IMR-90 (cell line): ENCODE measurements at regions not wholly inside any gene's neighbourhood (a gene's known extent, or its start where the extent isn't known, plus 50 kb on each side); places are given as distances from the start of the nearest gene placed in this dataset.

Experiments used
- ATAC-seq: fragments of 200-7000 bp; cut with Tn5 transposase; 2 replicates; pipeline ENCODE4 v1.9.1; 2020; ENCODE audit warnings: low read depth, mild to moderate bottlenecking, moderate library complexity
- BruUV-seq: library from RNA; stranded (reverse); fragments of 400-500 nt; replicated peaks from 2 replicates; lab custom pipeline; 2021; lab: Mats Ljungman, UMichigan
- CTCF ChIA-PET: fragments of 300-600 bp; formaldehyde crosslinking; extraction: SDS; loops from one replicate; lab custom pipeline; 2021; ENCODE audit warnings: antibody characterized with exemption; lab: Yijun Ruan, JAX
- POLR2A ChIA-PET: fragments of 300-600 bp; sonication (Branson Sonifier 250); formaldehyde crosslinking; loops from one replicate; lab custom pipeline; 2022; ENCODE audit warnings: antibody characterized with exemption; ENCODE audit not compliant: unreplicated experiment; lab: Charles Lee
- DNase-seq: peaks from one replicate; pipeline ENCODE4 v3.0.0; 2013
- H2AFZ ChIP-seq: replicated peaks from 2 replicates; pipeline ENCODE3; 2013; ENCODE audit warnings: low read length, mild to moderate bottlenecking; ENCODE audit not compliant: poor library complexity
- H2AK5ac ChIP-seq: 2 replicates; pipeline ENCODE4 v1.6.1; 2013; ENCODE audit warnings: low read depth, low read length, inconsistent platforms
- H2AK9ac ChIP-seq: replicated peaks from 2 replicates; pipeline ENCODE3; 2013; ENCODE audit warnings: mild to moderate bottlenecking, low read depth, low read length, moderate library complexity; ENCODE audit not compliant: poor library complexity
- H2BK120ac ChIP-seq: 2 replicates; pipeline ENCODE4 v1.6.1; 2013; ENCODE audit warnings: low read depth, low read length, inconsistent platforms
- H2BK15ac ChIP-seq: 3 replicates; pipeline ENCODE4 v1.6.1; 2013; ENCODE audit warnings: low read depth, low read length, inconsistent platforms
- H2BK20ac ChIP-seq: 2 replicates; pipeline ENCODE4 v1.6.1; 2013; ENCODE audit warnings: low read depth, mild to moderate bottlenecking, inconsistent platforms, low read length, moderate library complexity
- H2BK5ac ChIP-seq: 2 replicates; pipeline ENCODE4 v1.6.1; 2013; ENCODE audit warnings: mild to moderate bottlenecking, low read depth, low read length, inconsistent platforms; ENCODE audit not compliant: poor library complexity, severe bottlenecking
- H3K14ac ChIP-seq: replicated peaks from 2 replicates; pipeline ENCODE4 v1.6.1; 2013; ENCODE audit warnings: low read depth, low read length, inconsistent platforms
- H3K18ac ChIP-seq: 2 replicates; pipeline ENCODE4 v1.6.1; 2013; ENCODE audit warnings: low read depth, low read length, control low read depth
- H3K23ac ChIP-seq: 2 replicates; pipeline ENCODE4 v1.6.1; 2013; ENCODE audit warnings: low read depth, low read length, inconsistent platforms
- H3K27ac ChIP-seq: 2 replicates; pipeline ENCODE4 v1.5.1; 2013; ENCODE audit warnings: mild to moderate bottlenecking, control low read depth, low read length; ENCODE audit not compliant: insufficient read depth
- H3K27me3 ChIP-seq: 2 replicates; pipeline ENCODE4 v1.6.1; 2013; ENCODE audit warnings: low read length; ENCODE audit not compliant: control insufficient read depth, insufficient read depth
- H3K36me3 ChIP-seq: 2 replicates; pipeline ENCODE4 v1.6.1; 2013; ENCODE audit warnings: low read length, mixed read lengths; ENCODE audit not compliant: control insufficient read depth, insufficient read depth
- H3K4ac ChIP-seq: 2 replicates; pipeline ENCODE4 v1.6.1; 2013; ENCODE audit warnings: low read depth, low read length, inconsistent platforms
- H3K4me1 ChIP-seq: 2 replicates; pipeline ENCODE4 v1.6.1; 2013; ENCODE audit warnings: low read length, mixed read lengths; ENCODE audit not compliant: control insufficient read depth, insufficient read depth
- H3K4me2 ChIP-seq: 2 replicates; pipeline ENCODE4 v1.6.1; 2013; ENCODE audit warnings: low read depth, mild to moderate bottlenecking, control low read depth, low read length, moderate library complexity
- H3K4me3 ChIP-seq: 2 replicates; pipeline ENCODE4 v1.5.1; 2013; ENCODE audit warnings: low read depth, mild to moderate bottlenecking, control low read depth, low read length, moderate library complexity; ENCODE audit not compliant: insufficient read depth
- H3K56ac ChIP-seq: 2 replicates; pipeline ENCODE4 v1.6.1; 2013; ENCODE audit warnings: low read length, inconsistent platforms; ENCODE audit not compliant: insufficient read depth; ENCODE audit errors: extremely low read depth
- H3K79me1 ChIP-seq, 2 experiments: 2 replicates each; pipeline ENCODE4 v1.6.1; 2013; ENCODE audit warnings: low read length in 2 of 2, inconsistent platforms in 1 of 2, low read depth in 1 of 2
- H3K9ac ChIP-seq: 2 replicates; pipeline ENCODE4 v1.6.1; 2013; ENCODE audit warnings: low read depth, low read length, control low read depth
- H3K9me1 ChIP-seq: 2 replicates; pipeline ENCODE4 v1.6.1; 2013; ENCODE audit warnings: low read length, inconsistent platforms; ENCODE audit not compliant: insufficient read depth
- H3K9me3 ChIP-seq: 2 replicates; pipeline ENCODE4 v1.6.1; 2013; ENCODE audit warnings: low read length; ENCODE audit not compliant: control insufficient read depth, insufficient read depth
- H4K20me1 ChIP-seq: 2 replicates; pipeline ENCODE4 v1.6.1; 2013; ENCODE audit warnings: low read length, inconsistent platforms; ENCODE audit not compliant: insufficient read depth
- H4K5ac ChIP-seq: 2 replicates; pipeline ENCODE4 v1.6.1; 2013; ENCODE audit warnings: mild to moderate bottlenecking, low read depth, low read length, control low read depth
- H4K8ac ChIP-seq, 2 experiments: 2 replicates each; pipeline ENCODE4 v1.6.1; 2013; ENCODE audit warnings: low read depth in 2 of 2, low read length in 2 of 2, control low read depth in 1 of 2, inconsistent platforms in 1 of 2
- H4K91ac ChIP-seq: 2 replicates; pipeline ENCODE4 v1.6.1; 2013; ENCODE audit warnings: low read depth, low read length, inconsistent platforms; ENCODE audit not compliant: insufficient read depth
- BHLHE40 ChIP-seq: fragments of 150-350 bp; IDR thresholded peaks from 2 replicates; pipeline ENCODE4 v1.6.1; 2016; ENCODE audit warnings: mild to moderate bottlenecking, low read depth, low read length
- CHD1 ChIP-seq: IDR thresholded peaks from 2 replicates; pipeline ENCODE4 v1.6.1; 2012; ENCODE audit warnings: low read depth, low read length, improper control_type of control experiment
- ELK1 ChIP-seq: fragments of 150-350 bp; IDR thresholded peaks from 2 replicates; pipeline ENCODE4 v1.6.1; 2016; ENCODE audit warnings: low read depth, mild to moderate bottlenecking, low read length, moderate library complexity, borderline replicate concordance
- MAFK ChIP-seq: IDR thresholded peaks from 2 replicates; pipeline ENCODE4 v1.6.1; 2012; ENCODE audit warnings: low read depth, low read length, improper control_type of control experiment
- MXI1 ChIP-seq: IDR thresholded peaks from 2 replicates; pipeline ENCODE4 v1.6.1; 2012; ENCODE audit warnings: low read depth, mild to moderate bottlenecking, low read length, moderate library complexity, borderline replicate concordance
- POLR2A ChIP-seq: IDR thresholded peaks from 2 replicates; pipeline ENCODE4 v1.6.1; 2012; ENCODE audit warnings: mild to moderate bottlenecking, low read depth, low read length
- RAD21 ChIP-seq: IDR thresholded peaks from 2 replicates; pipeline ENCODE4 v1.6.1; 2012; ENCODE audit warnings: low read length, improper control_type of control experiment
- RCOR1 ChIP-seq: IDR thresholded peaks from 2 replicates; pipeline ENCODE4 v1.6.1; 2012; ENCODE audit warnings: mild to moderate bottlenecking, low read length, improper control_type of control experiment; ENCODE audit not compliant: insufficient replicate concordance
- RFX5 ChIP-seq: IDR thresholded peaks from 2 replicates; pipeline ENCODE4 v1.8.0; 2012; ENCODE audit warnings: low read depth, mild to moderate bottlenecking, low read length, moderate library complexity
- SMC3 ChIP-seq: fragments of 150-350 bp; IDR thresholded peaks from 2 replicates; pipeline ENCODE4 v1.6.1; 2016; ENCODE audit warnings: low read depth, mild to moderate bottlenecking, antibody characterized with exemption, low read length, moderate library complexity
- USF2 ChIP-seq: fragments of 150-350 bp; IDR thresholded peaks from 2 replicates; pipeline ENCODE4 v1.6.1; 2017; ENCODE audit warnings: mild to moderate bottlenecking, antibody characterized with exemption, low read length, low read depth
- WGBS, 2 experiments: methylation state at CpG; one replicate each; pipeline versions ENCODE4 v1.1.5 to v1.1.7; 2013; ENCODE audit warnings: missing lambda C conversion rate in 2 of 2; ENCODE audit not compliant: insufficient read length in 1 of 2; ENCODE audit errors: extremely low coverage in 2 of 2; 5-methylcytosine and 5-hydroxymethylcytosine counted together
- dilution Hi-C: fragments of 300-500 bp; cut with HindIII; formaldehyde crosslinking; loops from one replicate; pipeline ENCODE4 v1.14.3; 2018; ENCODE audit warnings: low sequenced_read_pairs; ENCODE audit not compliant: unreplicated experiment
- in situ Hi-C: fragments of 300-500 bp; cut with MboI; formaldehyde crosslinking; loops from 3 replicates; pipeline ENCODE4 v1.14.3; 2019; ENCODE audit warnings: low sequenced_read_pairs, inconsistent platforms, mixed read lengths
- intact Hi-C: fragments of 100-400 bp; cut with micrococcal nuclease; formaldehyde crosslinking; loops from 2 replicates; pipeline ENCODE4 v1.10.0; 2022

- dilution Hi-C loops = no loop called here
- H2BK15ac ChIP-seq = no peak overlapping the region
- no peak overlapping the region for H3K27ac ChIP-seq
- H3K4ac ChIP-seq = no peak overlapping the region
- no peak overlapping the region for H2BK120ac ChIP-seq
- intact Hi-C loops = no loop called here
- H3K56ac ChIP-seq = no peak overlapping the region
- no peak overlapping the region for H3K9ac ChIP-seq
- no peak for ATAC-seq
- no peak overlapping the region for H2AK9ac ChIP-seq
- H2BK5ac ChIP-seq = no peak overlapping the region
- peaks cover 1% of the 10 kb centered on the region; the same call in 1 of the 2 replicates for H3K4me1 ChIP-seq
- no peak overlapping the region for H3K4me2 ChIP-seq
- no peak overlapping the region for H2AFZ ChIP-seq
- ChIA-PET CTCF (no interaction called here), POLR2A (no interaction called here)
- H4K20me1 ChIP-seq = no peaks in the 10 kb centered on the region
- H3K9me3 ChIP-seq = no peaks in the 10 kb centered on the region
- in situ Hi-C loops = no loop called here
- no peak overlapping the region for H3K4me3 ChIP-seq
- no peak overlapping the region for H4K5ac ChIP-seq
- H4K91ac ChIP-seq = no peak overlapping the region
- no peaks in the 10 kb centered on the region for H3K79me1 ChIP-seq
- H2BK20ac ChIP-seq = no peak overlapping the region
- H3K9me1 ChIP-seq = 0 out of 2 replicates have a peak, but pooled peaks cover 4% of the 10 kb centered on the region
- H4K8ac ChIP-seq = no peak overlapping the region
- WGBS, 2 experiments = 96% methylated on average over 4 of the region's 7 CpGs; no CpG with 5 or more reads in 1 of the 2 experiments
- TF ChIP-seq RFX5 (no peak), ELK1 (no peak), RCOR1 (no peak), MXI1 (no peak), CHD1 (no peak), MAFK (no peak), BHLHE40 (no peak), SMC3 (no peak), USF2 (no peak), RAD21 (no peak), POLR2A (no peak)
- no peak overlapping the region for H3K18ac ChIP-seq
- no peak for DNase-seq
- no peak overlapping the region for H3K23ac ChIP-seq
- H3K36me3 ChIP-seq = no peaks in the 10 kb centered on the region
- no peak overlapping the region for H3K14ac ChIP-seq
- H3K27me3 ChIP-seq = no peaks in the 10 kb centered on the region
- H2AK5ac ChIP-seq = no peak overlapping the region
- no TSS peak for BruUV-seq
Observed at GRCh38 chr2:238692562-238692961, 155.3 kb upstream of the TWIST2 start.
